A673 (cell line): ENCODE measurements at regions not wholly inside any gene's neighbourhood (a gene's known extent, or its start where the extent isn't known, plus 50 kb on each side); places are given as distances from the start of the nearest gene placed in this dataset.

Experiments used
- BruUV-seq: library from RNA; stranded (reverse); fragments of 400-500 nt; replicated peaks from 2 replicates; lab custom pipeline; 2021; lab: Mats Ljungman, UMichigan
- CTCF ChIA-PET: fragments of 300-600 bp; sonication (Branson Sonifier 250); formaldehyde crosslinking; loops from one replicate; lab custom pipeline; 2022; ENCODE audit warnings: antibody characterized with exemption; lab: Charles Lee
- POLR2A ChIA-PET: fragments of 300-600 bp; sonication (Branson Sonifier 250); formaldehyde crosslinking; loops from one replicate; lab custom pipeline; 2022; ENCODE audit warnings: antibody characterized with exemption; ENCODE audit not compliant: low non-redundant PET; lab: Charles Lee
- DNase-seq: peaks from one replicate; pipeline ENCODE4 v3.0.0-alpha.2; 2015; ENCODE audit warnings: low spot score
- H3K27ac ChIP-seq: fragments of 200-600 bp; sonication (generic); 2 replicates; pipeline ENCODE4 v1.5.1; 2016; ENCODE audit warnings: mixed run types, low read depth, mild to moderate bottlenecking, mixed read lengths, antibody characterized with exemption, low read length; ENCODE audit not compliant: poor library complexity, severe bottlenecking
- H3K27me3 ChIP-seq: fragments of 200-600 bp; sonication (generic); replicated peaks from 2 replicates; pipeline ENCODE4 v1.6.1; 2017; ENCODE audit warnings: mixed run types, low read depth, mild to moderate bottlenecking, mixed read lengths, antibody characterized with exemption, low read length; ENCODE audit not compliant: insufficient read depth, poor library complexity
- H3K36me3 ChIP-seq: fragments of 200-600 bp; sonication (generic); 2 replicates; pipeline ENCODE4 v1.6.1; 2016; ENCODE audit warnings: mixed run types, mild to moderate bottlenecking, mixed read lengths, antibody characterized with exemption, low read length; ENCODE audit not compliant: insufficient read depth, poor library complexity, severe bottlenecking
- H3K4me1 ChIP-seq: fragments of 200-600 bp; sonication (generic); 2 replicates; pipeline ENCODE4 v1.6.1; 2017; ENCODE audit warnings: mixed run types, mild to moderate bottlenecking, mixed read lengths, antibody characterized with exemption, low read length; ENCODE audit not compliant: insufficient read depth, poor library complexity, severe bottlenecking
- H3K4me3 ChIP-seq: fragments of 200-600 bp; sonication (generic); 2 replicates; pipeline ENCODE4 v1.5.1; 2016; ENCODE audit warnings: low read depth, mixed run types, mild to moderate bottlenecking, mixed read lengths, low read length; ENCODE audit not compliant: poor library complexity, severe bottlenecking
- H3K9me3 ChIP-seq: fragments of 200-600 bp; sonication (generic); 2 replicates; pipeline ENCODE4 v1.6.1; 2016; ENCODE audit warnings: mixed run types, low read depth, mild to moderate bottlenecking, mixed read lengths, antibody characterized with exemption, low read length; ENCODE audit not compliant: poor library complexity, severe bottlenecking
- CTCF ChIP-seq: fragments of 300-800, 200-600 bp; sonication (generic); conservative IDR thresholded peaks from 2 replicates; pipeline ENCODE4 v1.5.1; 2017; ENCODE audit warnings: low read depth, mild to moderate bottlenecking, antibody characterized with exemption, low read length, moderate library complexity, mixed read lengths
- EZH2 ChIP-seq: fragments of 200-600 bp; sonication (generic); IDR thresholded peaks from 2 replicates; pipeline ENCODE4 v1.6.1; 2017; ENCODE audit warnings: borderline replicate concordance, low read depth, mild to moderate bottlenecking, mixed read lengths, antibody characterized with exemption, low read length; ENCODE audit not compliant: poor library complexity, severe bottlenecking
- intact Hi-C: fragments of 100-400 bp; cut with micrococcal nuclease; formaldehyde crosslinking; loops from one replicate; pipeline ENCODE4 v1.10.0; 2022; ENCODE audit not compliant: unreplicated experiment

GRCh38 chr18:65955747-65956146, 204.9 kb downstream of the CDH7 start:
- peak; percentile 98 for DNase-seq
- intact Hi-C loops: loop anchor here (1.0 kb wide), 1 partner anchor 34 kb away; no protein-coding TSS in a partner anchor
- Histone ChIP-seq H3K36me3 (no peaks in the 10 kb centered on the region), H3K27me3 (no peaks in the 10 kb centered on the region), H3K27ac (peak overlapping the region; percentile 59), H3K4me3 (no peak overlapping the region), H3K9me3 (no peaks in the 10 kb centered on the region), H3K4me1 (peaks cover 20% of the 10 kb centered on the region)
- TF ChIP-seq CTCF (no peak), EZH2 (no peak)
- BruUV-seq: no TSS peak
- CTCF ChIA-PET: no interaction called here
- POLR2A ChIA-PET: interaction anchor here (0.6 kb wide), 1 partner anchor 446 kb away, joined by 4 read pairs; no protein-coding TSS in a partner anchor

GRCh38 chr18:65954372-65954771, 203.6 kb downstream of the CDH7 start:
- CTCF ChIA-PET: no interaction called here
- POLR2A ChIA-PET: no interaction called here
- Histone ChIP-seq H3K4me1 (peaks cover 22% of the 10 kb centered on the region), H3K9me3 (no peaks in the 10 kb centered on the region), H3K27me3 (no peaks in the 10 kb centered on the region), H3K27ac (no peak overlapping the region), H3K36me3 (no peaks in the 10 kb centered on the region), H3K4me3 (no peak overlapping the region)
- BruUV-seq: no TSS peak
- intact Hi-C loops: no loop called here
- no peak for DNase-seq
- TF ChIP-seq CTCF: no peak
- no peak for TF ChIP-seq EZH2

GRCh38 chr18:65946777-65947176, 196.0 kb downstream of the CDH7 start:
- Histone ChIP-seq H3K4me3 (no peak overlapping the region), H3K27ac (no peak overlapping the region), H3K27me3 (no peaks in the 10 kb centered on the region), H3K9me3 (no peaks in the 10 kb centered on the region), H3K36me3 (no peaks in the 10 kb centered on the region), H3K4me1 (peaks cover 52% of the 10 kb centered on the region)
- intact Hi-C loops: no loop called here
- POLR2A ChIA-PET: no interaction called here
- no peak for DNase-seq
- no peak for TF ChIP-seq CTCF
- no TSS peak for BruUV-seq
- CTCF ChIA-PET: no interaction called here
